Globus pallidus (tissue), 1 donor: ENCODE measurements at regions not wholly inside any gene's neighbourhood (a gene's known extent, or its start where the extent isn't known, plus 50 kb on each side); places are given as distances from the start of the nearest gene placed in this dataset.
A peak's percentile ranks its signal among the peaks of the same experiment; 100 is the strongest.
"Not testable (repeated sequence)": the region's sequence is repeated elsewhere in the genome, so short reads cannot be mapped to it uniquely, and the experiment has no call there.

Experiments used
- DNase-seq: peaks from one replicate; pipeline ENCODE4 v3.0.0-alpha.2; 2015; ENCODE audit warnings: low spot score

DNA sequence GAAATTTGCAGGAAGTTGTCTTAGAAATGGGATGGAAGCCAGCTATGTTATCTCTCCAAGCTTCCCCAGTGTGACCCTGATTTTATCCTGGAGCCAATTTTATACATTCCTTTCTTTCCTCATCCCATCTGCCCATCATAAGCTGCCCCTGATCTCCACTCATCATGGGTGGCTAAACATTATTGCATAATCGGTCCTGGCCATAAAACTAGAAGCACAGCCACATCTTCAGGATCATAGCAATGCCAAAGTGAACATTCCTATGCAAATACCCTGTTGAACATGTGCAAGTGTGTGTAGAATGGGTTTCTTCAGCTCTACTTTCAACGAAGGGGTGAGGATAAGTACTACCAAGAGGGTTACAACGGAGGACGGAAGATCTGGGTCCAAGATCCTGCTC lies 50.6 kb upstream of the COG2 start:
- no peak for DNase-seq

DNA sequence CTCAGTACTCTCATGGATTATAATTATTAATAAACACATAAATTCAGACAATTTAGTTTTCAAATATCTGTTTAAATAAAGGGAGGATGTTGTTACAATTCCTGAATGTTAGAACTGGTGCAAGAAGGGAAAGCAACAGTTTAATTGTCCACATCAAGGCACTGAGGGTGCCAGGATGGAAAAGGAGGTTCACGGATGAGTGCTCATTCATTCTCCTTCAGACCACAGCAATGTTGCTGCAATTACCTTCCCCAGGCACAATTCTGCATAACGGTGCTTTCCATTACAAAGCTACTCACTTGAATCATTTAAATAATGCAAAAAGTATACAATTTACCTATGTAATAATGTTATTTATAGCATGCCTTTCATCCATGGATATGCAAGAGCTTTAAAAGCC lies 52.3 kb upstream of the COG2 start:
- DNase-seq = no peak

- no peak for DNase-seq
Measured at GRCh38 chr1:230588323-230588746, 53.9 kb upstream of the COG2 start.

DNA sequence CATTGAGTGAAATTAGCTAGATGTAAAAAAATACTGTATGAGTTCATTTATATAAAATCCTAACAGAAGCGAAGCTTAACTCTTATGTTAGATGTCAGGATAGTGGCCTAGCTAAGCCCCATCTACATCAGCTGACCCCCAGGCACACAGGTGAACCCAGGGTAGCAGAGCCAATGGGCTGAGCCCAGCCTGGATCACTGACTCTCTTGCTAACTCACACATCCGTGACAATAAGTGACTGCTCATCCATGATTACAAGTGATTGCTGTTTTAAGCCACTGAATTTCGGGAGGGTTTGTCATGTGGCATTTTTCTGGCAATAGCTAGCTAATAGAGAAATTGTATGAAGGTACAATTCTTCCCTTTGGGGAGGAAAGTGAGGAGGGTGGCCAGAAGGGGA lies 55.2 kb upstream of the COG2 start:
- no peak for DNase-seq

- DNase-seq = no peak
Measured at GRCh38 chr1:230584660-230585059, 57.6 kb upstream of the COG2 start.

DNA sequence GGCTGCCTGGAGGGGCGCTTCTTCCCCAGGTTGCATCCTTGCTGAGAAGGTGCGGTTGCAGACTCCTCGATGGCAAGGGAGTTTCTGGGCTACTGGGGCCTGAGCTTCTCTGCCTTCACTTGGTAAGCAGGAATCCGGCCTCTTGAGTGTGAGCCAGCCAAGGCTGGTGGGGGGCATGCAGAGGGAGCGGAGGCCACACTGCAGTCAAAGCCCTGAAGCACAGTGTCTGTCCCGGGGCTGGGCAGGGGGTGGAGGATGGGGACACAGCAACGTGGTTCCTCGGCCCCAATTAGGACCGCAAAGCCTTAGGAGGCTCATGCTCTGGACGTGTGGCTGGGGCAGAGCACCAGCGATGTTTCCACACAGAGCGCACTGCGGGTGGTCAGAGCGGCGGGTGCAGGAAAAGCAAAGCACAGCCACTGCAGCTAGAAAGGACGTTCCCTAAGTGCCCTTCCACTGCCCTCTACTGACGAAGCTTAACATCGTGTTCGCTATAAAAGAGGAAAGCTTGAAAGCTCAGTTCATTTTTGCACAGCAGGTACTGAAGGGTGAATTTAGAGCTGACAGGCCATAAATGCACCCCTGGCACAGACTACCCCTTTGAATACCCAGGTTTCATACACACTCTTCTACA lies 60.7 kb upstream of the COG2 start:
- DNase-seq = no peak

- no peak for DNase-seq
Measured at GRCh38 chr1:230578616-230579015, 63.7 kb upstream of the COG2 start.

DNA sequence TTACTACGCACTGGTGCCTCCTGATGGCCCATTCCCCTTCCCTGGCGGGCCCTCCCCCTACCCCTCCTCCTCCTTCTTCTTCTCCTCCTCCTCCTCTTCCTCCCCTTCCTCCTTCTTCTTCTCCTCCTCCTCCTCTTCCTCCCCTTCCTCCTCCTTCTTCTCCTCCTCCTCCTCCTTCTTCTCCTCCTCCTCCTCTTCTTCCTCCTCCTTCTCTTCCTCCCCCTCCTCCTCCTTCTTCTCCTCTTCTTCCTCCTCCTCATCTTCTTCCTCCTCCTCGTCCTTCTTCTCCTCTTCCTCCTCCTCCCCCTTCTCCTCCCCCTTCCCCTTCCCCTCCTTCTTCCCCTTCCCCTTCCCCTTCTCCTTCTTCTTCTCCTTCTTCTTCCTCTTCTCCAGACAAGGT lies 64.7 kb upstream of the COG2 start:
- no peak for DNase-seq

- no peak for DNase-seq
Measured at GRCh38 chr1:230575886-230576500, 66.3 kb upstream of the COG2 start.

- no peak for DNase-seq
Measured at GRCh38 chr1:230574502-230574901, 67.8 kb upstream of the COG2 start.

DNA sequence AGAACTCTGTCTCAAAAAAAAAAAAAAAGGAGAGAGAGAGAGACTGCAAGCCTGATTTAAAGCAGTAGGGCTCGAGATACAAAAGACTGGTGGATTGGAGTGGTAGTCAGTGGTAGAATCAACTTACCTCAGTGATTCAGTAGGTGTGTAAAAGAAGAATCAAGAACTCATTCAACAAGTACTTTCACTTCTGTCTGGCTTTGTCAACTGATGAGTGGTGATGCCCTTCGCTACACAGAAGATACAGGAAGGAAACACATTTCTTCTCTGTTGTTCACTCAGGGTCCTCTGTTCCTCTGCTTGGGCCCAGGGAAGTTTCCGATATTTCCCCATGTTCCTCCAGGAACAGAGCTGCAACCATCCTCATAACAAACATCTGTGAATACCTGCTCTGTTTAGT lies 68.6 kb upstream of the COG2 start:
- DNase-seq = no peak

DNA sequence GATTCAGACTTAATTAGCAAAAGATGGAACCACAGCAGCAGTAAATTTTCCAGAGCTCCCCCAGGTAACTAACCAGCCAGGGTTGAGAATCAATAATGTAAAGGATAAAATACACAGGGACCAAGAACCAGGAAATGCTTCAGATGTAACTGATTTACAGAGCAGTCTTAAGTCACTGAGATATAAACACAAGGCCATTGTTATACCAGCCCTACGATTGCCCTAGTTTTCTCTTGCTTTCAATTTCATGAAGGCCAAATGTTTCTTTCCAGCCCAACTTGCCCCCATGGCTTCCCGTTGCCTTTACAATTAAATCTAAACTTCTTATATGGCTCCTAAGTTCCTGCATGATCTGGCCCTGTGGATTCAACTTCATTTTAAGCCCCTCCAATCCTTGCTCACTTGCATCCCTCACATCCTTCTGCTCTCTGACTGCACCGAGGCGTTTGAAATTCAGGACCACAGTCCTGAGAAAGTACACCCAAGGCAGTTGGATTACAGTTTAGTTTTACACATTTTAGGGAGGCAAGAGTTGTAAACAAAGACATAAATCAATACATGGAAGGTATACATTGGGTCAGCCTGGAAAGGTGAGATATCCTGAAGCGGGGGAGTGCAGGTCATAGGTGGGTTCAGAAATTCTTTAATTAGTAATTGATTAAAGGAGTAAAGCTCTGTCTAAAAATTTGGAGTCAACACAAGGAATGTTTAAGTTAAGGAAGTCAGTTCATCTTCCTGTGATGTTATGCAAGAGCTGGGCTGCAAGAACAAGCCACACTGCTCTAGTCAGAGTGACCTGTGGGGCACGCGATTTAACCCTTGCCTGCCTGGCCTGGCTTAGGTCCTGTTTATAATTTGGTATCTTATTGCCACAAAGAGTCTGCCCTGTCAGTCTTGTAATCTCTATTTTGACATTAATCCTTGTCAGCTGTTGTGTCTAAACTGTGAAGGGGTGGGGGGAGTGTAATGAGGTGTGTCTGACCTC lies 69.9 kb upstream of the COG2 start:
- peak; percentile 29 for DNase-seq

DNA sequence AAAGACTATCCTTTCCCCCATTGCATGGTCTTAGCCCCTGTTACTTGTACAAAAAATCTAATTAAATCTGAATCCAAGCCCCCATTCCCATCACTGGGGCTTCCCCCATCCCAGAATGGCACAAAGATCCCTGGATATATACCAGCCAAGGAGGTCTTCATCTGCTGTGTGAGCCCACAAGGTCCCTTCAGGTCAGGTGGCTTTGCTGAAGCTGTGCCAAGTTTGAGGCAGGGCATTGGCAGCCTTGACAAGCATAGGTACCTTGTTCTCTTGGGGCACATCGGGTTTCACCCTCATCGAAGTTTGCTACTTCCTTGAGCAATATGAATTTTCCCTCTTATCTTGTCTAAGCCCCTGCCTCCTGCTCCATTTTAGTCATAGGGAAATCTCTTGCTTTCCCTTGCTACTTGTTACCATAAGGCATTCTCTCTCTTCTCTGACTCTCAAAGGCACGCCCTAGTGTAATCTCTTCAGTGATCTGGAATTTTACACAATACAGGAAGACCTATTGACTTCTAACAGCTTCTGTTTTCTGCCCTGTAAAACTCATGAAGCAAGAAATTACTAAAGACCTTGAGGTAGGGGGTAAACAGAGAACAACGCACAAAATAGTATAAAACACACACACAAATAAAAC lies 71.4 kb upstream of the COG2 start:
- no peak for DNase-seq

DNA sequence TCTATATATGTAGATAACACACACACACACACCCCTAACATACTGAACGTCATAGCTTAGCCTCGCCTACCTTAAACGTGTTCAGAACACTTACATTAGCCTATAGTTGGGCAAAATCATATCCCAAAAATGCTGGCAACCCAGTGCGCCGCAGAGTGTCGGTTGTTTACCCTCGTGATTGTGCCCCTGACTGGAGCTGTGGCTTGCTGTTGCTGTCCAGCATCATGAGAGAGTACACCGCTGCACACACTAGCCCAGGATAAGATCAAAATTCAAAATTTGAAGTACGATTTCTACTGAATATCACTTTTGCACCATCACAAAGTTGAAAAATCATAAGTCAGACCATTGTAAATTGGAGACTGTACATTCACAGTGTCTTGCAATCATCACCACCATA lies 73.1 kb upstream of the COG2 start:
- DNase-seq = no peak

GRCh38 chr1:230568676-230569075 lies 73.6 kb upstream of the COG2 start:
- DNase-seq = no peak

DNA sequence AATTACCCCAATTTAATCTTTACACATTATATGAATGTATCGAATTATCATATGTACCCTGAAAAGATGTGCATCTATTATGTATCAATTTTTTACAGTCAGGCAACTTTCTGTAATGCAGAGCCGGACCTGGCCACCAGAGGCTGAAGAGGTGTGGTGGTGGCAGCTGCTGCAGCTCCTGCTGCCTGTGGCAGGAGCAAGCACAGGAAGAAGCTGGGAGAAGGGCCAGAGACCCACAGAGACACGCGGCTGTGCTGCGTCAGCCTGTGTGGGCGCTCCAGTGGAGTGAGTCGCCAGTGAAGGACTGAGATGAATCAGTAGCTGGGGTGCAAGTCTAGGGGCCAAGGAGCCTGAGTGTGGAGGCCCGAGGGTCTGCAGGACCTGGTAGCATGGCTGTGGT lies 74.3 kb upstream of the COG2 start:
- no peak for DNase-seq

GRCh38 chr1:230567221-230567575 lies 75.1 kb upstream of the COG2 start:
- DNase-seq = no peak

GRCh38 chr1:230566532-230567220 lies 75.6 kb upstream of the COG2 start:
- DNase-seq = not testable (repeated sequence)

DNA sequence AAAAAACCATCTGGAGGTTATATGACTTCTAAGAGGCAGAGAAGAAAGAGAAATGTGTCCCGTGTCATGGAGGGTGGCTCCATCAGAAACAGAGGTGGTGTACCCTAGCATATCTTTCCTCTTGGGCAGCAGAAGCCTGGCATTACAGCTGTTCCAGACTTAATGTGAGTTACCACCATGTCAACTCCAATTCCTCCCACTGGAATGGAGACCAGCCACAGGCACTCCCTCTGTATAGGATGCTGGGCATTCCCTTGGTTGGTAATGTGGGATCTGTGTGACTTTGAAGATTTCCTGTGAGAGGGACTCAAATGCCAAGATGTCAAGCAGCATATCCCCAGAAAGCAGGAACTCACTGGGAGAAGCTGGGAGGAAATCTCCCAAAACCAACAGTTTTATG lies 77.1 kb upstream of the COG2 start:
- no peak for DNase-seq

DNA sequence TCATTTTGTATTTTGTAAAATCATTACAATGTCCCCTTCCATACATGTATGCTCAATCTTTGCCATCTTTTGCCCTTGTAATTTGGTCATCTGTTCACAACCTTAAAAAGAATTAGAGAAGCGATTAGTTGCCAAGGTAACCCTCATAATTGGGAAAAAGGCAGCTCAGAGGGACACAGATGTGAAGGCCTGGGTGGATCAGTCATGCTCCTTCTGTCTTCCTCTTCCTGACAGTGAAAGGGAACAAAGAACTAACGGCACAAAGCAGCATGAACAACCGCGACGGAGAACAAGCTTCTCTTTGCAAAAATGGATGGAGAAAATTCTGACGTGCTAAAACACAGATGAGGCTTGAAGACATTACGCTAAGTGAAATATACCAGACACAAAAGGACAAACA lies 78.7 kb upstream of the COG2 start:
- no peak for DNase-seq

DNA sequence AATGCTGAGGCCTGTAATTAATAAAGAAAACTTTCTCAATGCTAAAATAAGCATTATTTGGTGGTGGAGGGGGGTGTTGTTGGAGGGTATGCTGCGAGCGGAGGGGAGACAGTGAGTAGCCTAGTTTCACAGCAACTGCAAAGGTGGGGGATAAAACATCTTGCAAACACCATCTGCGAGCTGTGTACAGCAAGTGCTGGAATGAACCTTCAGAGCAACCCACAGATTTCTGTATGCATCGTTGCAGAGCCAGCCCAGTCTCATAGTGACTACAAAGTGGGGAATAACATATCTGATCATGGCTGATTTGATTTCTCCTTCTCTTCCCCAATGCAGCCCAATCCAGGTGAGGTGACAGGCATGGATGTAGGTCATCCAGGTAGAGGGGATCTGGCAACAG lies 80.7 kb upstream of the COG2 start:
- no peak for DNase-seq

GRCh38 chr1:230558324-230558723 lies 84.0 kb upstream of the COG2 start:
- no peak for DNase-seq
